Mesodermal cell (in vitro differentiated cells): ENCODE measurements at regions not wholly inside any gene's neighbourhood (a gene's known extent, or its start where the extent isn't known, plus 50 kb on each side); places are given as distances from the start of the nearest gene placed in this dataset.

ENCODE experiments used
- H3K27ac ChIP-seq: 2 replicates; pipeline ENCODE4 v1.7.0; 2013; ENCODE audit warnings: mild to moderate bottlenecking, low read depth, low read length, moderate library complexity; ENCODE audit not compliant: severe bottlenecking
- H3K36me3 ChIP-seq: 2 replicates; pipeline ENCODE4 v1.7.1; 2013; ENCODE audit warnings: mild to moderate bottlenecking, low read length, moderate library complexity; ENCODE audit not compliant: control insufficient read depth, insufficient read depth
- H3K4me1 ChIP-seq: one replicate; pipeline ENCODE4 v1.7.1; 2013; ENCODE audit warnings: mild to moderate bottlenecking, low read length; ENCODE audit not compliant: insufficient read depth, control insufficient read depth, poor library complexity, severe bottlenecking
- H3K4me3 ChIP-seq: 2 replicates; pipeline ENCODE4 v1.7.0; 2013; ENCODE audit warnings: low read length, control low read depth, mild to moderate bottlenecking; ENCODE audit not compliant: insufficient read depth, poor library complexity, severe bottlenecking; ENCODE audit errors: extremely low read depth
- H3K9me3 ChIP-seq: 2 replicates; pipeline ENCODE4 v1.7.1; 2013; ENCODE audit warnings: mild to moderate bottlenecking, low read length, moderate library complexity; ENCODE audit not compliant: control insufficient read depth
- WGBS, 2 experiments: methylation state at CpG; one replicate each; pipeline ENCODE4 v1.1.5; 2013; ENCODE audit warnings: missing lambda C conversion rate in 2 of 2; ENCODE audit not compliant: insufficient coverage in 2 of 2; 5-methylcytosine and 5-hydroxymethylcytosine counted together

DNA sequence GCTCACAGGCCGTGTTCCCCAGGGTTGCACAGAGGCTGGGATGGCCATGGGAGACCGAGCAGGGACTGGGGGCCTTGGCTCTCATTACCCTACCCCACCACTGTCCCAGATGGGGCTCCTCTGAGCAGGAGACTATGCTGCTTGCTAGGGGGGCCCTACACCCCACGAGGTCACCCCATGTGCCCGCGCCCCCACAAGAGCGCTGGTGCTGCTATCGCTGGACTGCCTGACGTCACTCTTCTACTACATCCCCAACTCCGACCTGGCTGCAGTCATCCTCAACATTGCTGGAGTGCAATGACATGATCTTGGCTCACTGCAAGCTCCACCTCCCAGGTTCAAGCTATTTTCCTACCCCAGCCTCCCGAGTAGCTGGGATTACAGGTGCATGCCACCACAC is 307.7 kb downstream of the ARRDC4 start:
- Histone ChIP-seq H3K9me3 (no peaks in the 10 kb centered on the region), H3K4me1 (no peaks in the 10 kb centered on the region), H3K27ac (no peak overlapping the region), H3K4me3 (no peak overlapping the region), H3K36me3 (no peaks in the 10 kb centered on the region)
- 82 to 96% methylated on average over 7 to 8 of the region's 10 CpGs for WGBS, 2 experiments

DNA sequence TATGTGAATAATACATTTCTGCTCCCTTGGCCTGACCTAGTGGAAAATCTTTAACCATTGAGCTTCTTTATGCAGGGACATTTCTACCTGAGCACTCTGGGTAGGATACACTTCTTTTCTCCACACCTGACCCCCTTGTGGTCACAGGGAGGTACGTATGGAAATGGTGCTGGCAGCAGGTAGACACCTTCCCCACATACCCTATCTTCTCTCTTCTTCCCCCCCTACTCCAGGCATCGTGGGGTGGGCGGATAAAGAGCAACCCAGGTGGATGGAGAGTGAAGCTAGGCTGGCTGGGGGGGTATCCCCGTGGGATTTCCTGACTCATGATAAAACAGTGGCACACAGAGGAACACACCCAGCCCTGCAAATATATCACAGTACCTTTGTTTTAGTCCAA is 312.1 kb downstream of the ARRDC4 start:
- H3K27ac ChIP-seq, result no peak overlapping the region
- no CpG with 5 or more reads among the region's 4 CpGs for WGBS, 2 experiments

DNA sequence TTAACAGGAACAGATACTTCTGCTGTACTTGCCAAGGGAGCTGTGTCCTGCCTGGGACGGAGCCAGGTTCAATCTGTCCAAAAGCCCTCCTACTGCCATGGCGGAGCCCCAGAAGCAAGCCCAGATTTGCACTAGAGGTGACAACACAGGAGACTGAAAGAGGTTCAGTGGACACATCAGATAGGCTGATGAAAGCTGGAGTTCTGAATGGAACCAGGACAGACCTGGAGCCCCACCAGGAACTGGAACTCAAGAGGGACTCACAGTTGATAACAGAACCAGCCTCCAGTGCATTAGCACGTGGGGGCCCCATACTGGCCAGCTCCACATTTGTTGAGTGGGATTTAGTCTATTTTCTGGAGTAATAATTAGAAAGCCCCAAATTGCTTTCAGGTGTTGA is 315.5 kb downstream of the ARRDC4 start:
- WGBS, 2 experiments, result 84 to 96% methylated on average over 2 to 3 of the region's 3 CpGs

More for the DNA sequence above, 312.1 kb downstream of the ARRDC4 start:
- Histone ChIP-seq H3K4me1 (no peaks in the 10 kb centered on the region), H3K36me3 (no peaks in the 10 kb centered on the region), H3K9me3 (no peaks in the 10 kb centered on the region), H3K4me3 (no peak overlapping the region)

DNA sequence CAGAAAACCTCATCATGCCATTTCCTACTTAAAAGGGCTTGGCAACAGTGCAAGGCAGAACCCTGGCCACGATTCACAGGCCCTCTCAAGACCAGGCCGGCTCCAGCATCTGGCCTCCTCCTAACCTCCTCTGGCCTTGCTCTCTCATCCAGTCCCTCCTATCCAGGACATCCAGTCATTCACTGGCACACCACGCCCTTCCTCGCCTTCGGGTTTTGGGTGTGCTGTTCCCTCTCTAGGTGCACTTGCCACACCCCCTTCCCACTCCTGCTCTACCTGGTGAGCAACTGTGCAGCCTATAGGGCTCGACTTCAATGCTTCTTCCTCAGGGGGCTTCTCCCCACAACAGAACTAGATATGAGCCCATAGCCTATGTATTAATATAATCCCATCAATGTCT is 317.1 kb downstream of the ARRDC4 start:
- Histone ChIP-seq H3K27ac (no peak overlapping the region), H3K4me3 (no peak overlapping the region), H3K9me3 (no peaks in the 10 kb centered on the region), H3K36me3 (no peaks in the 10 kb centered on the region), H3K4me1 (peaks cover 4% of the 10 kb centered on the region)
- 90 to 96% methylated on average over 6 of the region's 6 CpGs for WGBS, 2 experiments

More for the DNA sequence above, 315.5 kb downstream of the ARRDC4 start:
- no peak overlapping the region for H3K4me3 ChIP-seq
- no peak overlapping the region for H3K27ac ChIP-seq
- no peaks in the 10 kb centered on the region for H3K36me3 ChIP-seq
- no peaks in the 10 kb centered on the region for H3K9me3 ChIP-seq
- H3K4me1 ChIP-seq, result no peaks in the 10 kb centered on the region

DNA sequence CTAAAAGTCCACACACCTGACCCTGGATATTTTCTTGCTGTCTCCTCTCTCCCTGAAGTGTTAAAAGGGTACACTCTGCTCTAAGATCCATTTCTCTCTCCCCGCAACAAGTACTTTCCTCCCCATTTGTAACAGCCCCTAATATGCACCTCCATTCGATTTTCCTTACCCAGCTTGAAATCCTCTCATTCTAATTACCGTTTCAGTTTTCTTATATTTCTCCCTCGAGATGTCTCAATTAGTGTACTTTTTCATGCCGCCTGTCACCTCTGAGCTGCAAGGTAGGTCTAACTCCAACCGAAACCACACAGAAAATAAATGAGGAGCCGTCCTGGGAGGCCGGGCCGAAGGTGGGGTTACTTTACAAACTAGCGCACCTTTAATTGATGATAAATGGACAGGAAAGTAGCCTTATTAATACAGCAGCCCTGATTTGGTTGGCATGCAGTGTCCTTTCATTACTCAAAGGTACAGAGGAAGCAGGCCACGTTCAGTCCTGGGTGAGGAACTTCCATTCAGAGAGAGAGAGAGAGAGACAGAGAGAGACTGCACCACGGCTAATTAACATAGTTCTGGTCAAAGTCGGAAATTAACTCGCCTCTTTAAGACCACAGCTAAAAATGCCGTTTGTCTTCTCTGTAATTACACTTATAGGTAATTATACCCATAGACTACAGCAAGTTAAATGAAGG is 319.9 kb downstream of the ARRDC4 start:
- Histone ChIP-seq H3K9me3 (no peaks in the 10 kb centered on the region), H3K4me3 (no peak overlapping the region), H3K36me3 (no peaks in the 10 kb centered on the region), H3K4me1 (peaks cover 4% of the 10 kb centered on the region), H3K27ac (no peak overlapping the region)
- 91% methylated on average over 10 to 11 of the region's 15 CpGs for WGBS, 2 experiments

DNA sequence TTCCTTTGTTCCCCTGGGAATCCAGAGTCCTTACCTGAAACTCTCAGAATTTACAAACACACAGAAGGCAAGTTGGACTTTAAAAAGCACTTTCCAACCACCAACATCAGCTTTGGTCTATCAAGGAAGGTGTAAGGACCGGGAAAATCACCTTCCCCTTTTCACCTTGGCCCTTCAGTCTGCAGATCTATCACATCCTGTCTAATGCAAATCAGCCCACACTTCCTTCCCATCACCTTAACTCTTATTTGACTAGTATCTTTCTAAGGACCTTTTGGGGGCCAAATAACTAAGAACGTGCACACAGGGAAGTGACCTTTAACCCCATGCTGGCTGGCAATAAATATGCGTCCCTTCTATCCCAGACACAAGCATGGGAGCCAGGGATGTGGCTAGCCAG is 320.6 kb downstream of the ARRDC4 start:
- H3K9me3 ChIP-seq, result no peaks in the 10 kb centered on the region
- peaks cover 6% of the 10 kb centered on the region for H3K4me1 ChIP-seq
- H3K4me3 ChIP-seq, result no peak overlapping the region
- WGBS, 2 experiments, result 61 to 74% methylated on average over 3 of the region's 3 CpGs
- no peak overlapping the region for H3K27ac ChIP-seq
- H3K36me3 ChIP-seq, result no peaks in the 10 kb centered on the region

DNA sequence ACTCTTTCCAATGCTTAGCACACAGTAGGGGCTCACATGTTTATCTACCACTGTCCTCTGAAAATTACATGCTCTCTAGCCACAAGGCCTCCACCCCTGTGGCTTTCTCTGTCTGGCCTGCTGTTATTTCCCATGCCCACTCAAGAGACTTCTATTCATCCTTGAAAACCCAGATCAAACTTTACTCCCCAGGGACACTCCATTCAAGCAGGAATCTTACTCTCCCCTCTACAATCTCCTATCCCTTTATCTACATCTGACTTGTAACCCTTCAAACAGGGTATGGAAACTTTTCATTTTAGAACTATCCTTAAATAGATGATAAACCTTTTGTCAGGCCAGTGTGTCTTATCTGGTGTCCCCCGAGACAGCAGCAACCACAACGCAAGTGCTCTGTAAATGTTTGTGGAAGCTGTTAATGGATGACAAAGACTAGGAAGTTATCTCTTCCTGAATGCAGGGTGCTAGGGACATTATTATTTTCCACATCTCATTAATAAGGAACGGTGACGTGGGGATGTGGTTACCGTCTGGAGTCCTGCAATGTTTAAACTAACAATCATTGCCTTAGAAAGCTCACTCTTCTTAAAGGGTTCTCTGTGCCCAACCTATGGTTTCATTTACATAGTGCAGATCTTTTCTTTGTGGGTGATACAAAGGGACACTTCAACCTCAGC is 322.3 kb downstream of the ARRDC4 start:
- H3K9me3 ChIP-seq, result peaks cover 4% of the 10 kb centered on the region
- WGBS, 2 experiments, result 42 to 60% methylated on average over 1 to 2 of the region's 5 CpGs
- peaks cover 20% of the 10 kb centered on the region for H3K4me1 ChIP-seq
- peak overlapping the region; percentile 68 for H3K27ac ChIP-seq
- no peak overlapping the region for H3K4me3 ChIP-seq
- H3K36me3 ChIP-seq, result no peaks in the 10 kb centered on the region

DNA sequence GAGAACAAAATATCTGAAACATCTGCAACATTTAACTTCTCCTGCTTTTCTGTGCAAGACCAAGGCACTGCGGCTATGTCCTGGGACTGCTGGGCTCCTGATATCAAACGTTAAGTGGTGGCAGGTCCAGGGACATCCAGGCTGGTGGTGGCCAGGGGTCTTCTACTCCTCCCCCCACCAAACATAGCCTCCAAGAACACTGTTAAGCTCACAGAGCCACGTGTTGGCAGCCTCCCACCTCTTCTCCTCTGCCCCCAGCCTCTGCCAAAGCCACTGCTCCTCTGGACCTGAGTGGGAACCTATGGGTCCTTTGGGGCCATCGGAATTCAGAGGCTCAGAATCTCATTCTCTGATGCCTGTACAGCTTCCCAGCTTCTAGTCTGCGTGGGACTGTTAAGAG is 325.7 kb downstream of the ARRDC4 start:
- H3K36me3 ChIP-seq, result no peaks in the 10 kb centered on the region
- H3K9me3 ChIP-seq, result peaks cover 8% of the 10 kb centered on the region
- H3K4me3 ChIP-seq, result no peak overlapping the region
- peaks cover 23% of the 10 kb centered on the region for H3K4me1 ChIP-seq
- WGBS, 2 experiments, result 84 to 88% methylated on average over 4 to 5 of the region's 5 CpGs
- peak overlapping the region; percentile 64 for H3K27ac ChIP-seq

DNA sequence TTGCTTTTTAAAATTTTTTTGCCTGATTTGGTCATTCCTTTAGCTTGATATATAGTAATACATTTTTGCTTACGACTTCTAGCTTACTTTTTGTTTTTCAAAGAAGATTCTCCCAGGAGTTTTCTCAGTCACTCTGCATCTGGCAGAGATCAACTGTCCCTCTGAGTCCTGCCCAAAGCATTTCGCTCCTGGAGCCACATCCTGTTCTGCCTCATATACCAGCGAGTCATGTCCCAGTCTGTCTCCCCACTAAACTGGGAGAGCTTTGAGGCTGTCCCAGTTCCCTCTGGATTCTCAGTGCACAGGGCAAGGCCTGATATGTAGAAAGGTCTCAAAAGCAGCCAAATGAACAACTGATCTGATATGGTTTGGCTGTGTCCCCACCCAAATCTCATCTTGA is 326.3 kb downstream of the ARRDC4 start:
- H3K27ac ChIP-seq, result peak overlapping the region; percentile 64
- H3K36me3 ChIP-seq, result no peaks in the 10 kb centered on the region
- peaks cover 23% of the 10 kb centered on the region for H3K4me1 ChIP-seq
- WGBS, 2 experiments, result 80 to 92% methylated on average over 1 to 2 of the region's 3 CpGs
- peaks cover 8% of the 10 kb centered on the region for H3K9me3 ChIP-seq
- no peak overlapping the region for H3K4me3 ChIP-seq

DNA sequence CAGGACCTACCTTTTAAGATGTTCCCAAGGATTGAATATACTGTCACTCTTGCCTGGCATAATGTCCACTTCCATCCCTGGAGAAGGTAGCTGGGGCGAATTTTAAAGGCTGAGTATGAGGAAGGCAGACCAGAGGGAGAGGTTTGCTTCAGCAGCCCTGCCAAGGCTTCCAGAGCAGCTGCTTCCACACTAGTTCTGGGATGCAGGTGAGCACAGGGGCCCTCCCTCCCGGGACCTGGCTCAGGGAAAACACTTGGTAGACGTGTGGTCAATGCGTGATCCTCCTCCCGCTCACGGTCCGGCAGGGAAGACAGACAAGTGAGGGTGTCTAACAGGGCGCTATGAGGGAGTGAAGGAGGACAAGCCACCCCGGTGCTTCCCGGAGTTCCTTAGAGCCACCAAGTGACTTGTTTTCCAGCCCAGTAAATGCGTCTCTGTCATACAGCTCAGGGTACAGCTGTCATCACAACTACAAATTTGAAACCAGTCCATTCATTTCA is 327.6 kb downstream of the ARRDC4 start:
- 95% methylated on average over 4 to 10 of the region's 11 CpGs for WGBS, 2 experiments
- Histone ChIP-seq H3K4me1 (peaks cover 19% of the 10 kb centered on the region), H3K4me3 (no peak overlapping the region), H3K9me3 (peaks cover 8% of the 10 kb centered on the region), H3K27ac (no peak overlapping the region), H3K36me3 (no peaks in the 10 kb centered on the region)

DNA sequence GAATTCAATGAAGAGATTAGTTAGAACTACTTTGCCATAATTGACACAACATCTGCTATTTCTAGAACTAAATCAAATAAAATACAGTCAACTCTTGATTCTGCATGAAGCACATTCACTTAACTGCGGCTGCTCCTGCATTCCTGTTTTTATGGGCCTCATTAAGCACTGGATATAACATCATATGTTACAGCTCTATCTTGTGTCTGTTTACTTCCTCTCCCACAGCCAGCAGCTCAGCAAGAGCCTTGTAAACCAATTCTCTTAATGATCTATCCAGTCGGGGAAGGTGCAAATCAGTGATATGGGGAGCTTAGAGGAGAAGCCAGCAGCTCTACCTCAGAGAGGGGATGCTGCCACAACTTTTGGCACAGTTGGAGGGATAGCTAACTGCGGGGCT is 329.2 kb downstream of the ARRDC4 start:
- Histone ChIP-seq H3K4me3 (no peak overlapping the region), H3K4me1 (peaks cover 19% of the 10 kb centered on the region), H3K9me3 (peaks cover 8% of the 10 kb centered on the region), H3K36me3 (no peaks in the 10 kb centered on the region), H3K27ac (no peak overlapping the region)
- WGBS, 2 experiments, result 58 to 100% methylated on average over 1 to 2 of the region's 3 CpGs
